K562 (cell line): ENCODE measurements at regions not wholly inside any gene's neighbourhood (a gene's known extent, or its start where the extent isn't known, plus 50 kb on each side); places are given as distances from the start of the nearest gene placed in this dataset.
A peak's percentile ranks its signal among the peaks of the same experiment; 100 is the strongest.
"Not testable (repeated sequence)": the region's sequence is repeated elsewhere in the genome, so short reads cannot be mapped to it uniquely, and the experiment has no call there.

Experiments used
- ATAC-seq: fragments of 200-7000 bp; cut with Tn5 transposase; 3 replicates; pipeline ENCODE4 v1.9.1; 2020; ENCODE audit warnings: moderate library complexity
- BruUV-seq: library from RNA; stranded (reverse); fragments of 400-500 nt; replicated peaks from 2 replicates; lab custom pipeline; 2021; lab: Mats Ljungman, UMichigan
- CTCF ChIA-PET: fragments of 300-600 bp; formaldehyde crosslinking; extraction: SDS; loops from one replicate; lab custom pipeline; 2021; ENCODE audit warnings: low intra/inter-chr PET ratio; lab: Yijun Ruan, JAX
- POLR2A ChIA-PET: fragments of 300-600, 350-650 bp; sonication (Branson Sonifier 250); formaldehyde crosslinking; extraction: SDS; loops from one replicate; lab custom pipeline; 2021; ENCODE audit warnings: antibody characterized with exemption, inconsistent platforms; lab: Yijun Ruan, JAX
- DNase-seq, 4 experiments: peaks; one replicate each; pipeline versions ENCODE4 v3.0.0 to v3.0.0-alpha.2; 2011 to 2018; ENCODE audit warnings: low spot score in 3 of 4, mixed read lengths in 3 of 4; ENCODE audit errors: extremely low read depth in 1 of 4
- FAIRE-seq: peaks from 2 replicates; lab custom pipeline; 2011; peaks lifted over from hg19 to GRCh38; lab: Jason Lieb, UNC
- H2AFZ ChIP-seq: 2 replicates; pipeline ENCODE4 v1.6.0; 2011; ENCODE audit warnings: low read depth, low read length, control low read depth, inconsistent platforms
- H3K27ac ChIP-seq: fragments of 200-600 bp; 3 replicates; pipeline ENCODE4 v1.8.0; 2011; ENCODE audit warnings: low read depth, mild to moderate bottlenecking, control low read depth, inconsistent platforms, low read length, moderate library complexity, mixed read lengths; ENCODE audit errors: extremely low read depth
- H3K27me3 ChIP-seq, 2 experiments: fragments of 300-600 bp in 1 of 2; 2 replicates in 1 of 2; 3 replicates in 1 of 2; pipeline versions ENCODE4 v1.6.0 to v1.8.0; 2011; ENCODE audit warnings: inconsistent platforms in 2 of 2, low read length in 2 of 2, mild to moderate bottlenecking in 1 of 2, mixed read lengths in 1 of 2, moderate library complexity in 1 of 2; ENCODE audit not compliant: control insufficient read depth in 2 of 2, insufficient read depth in 2 of 2
- H3K36me3 ChIP-seq: fragments of 300-600 bp; 3 replicates; pipeline ENCODE4 v1.8.0; 2011; ENCODE audit warnings: mild to moderate bottlenecking, low read length, inconsistent platforms; ENCODE audit not compliant: control insufficient read depth, insufficient read depth
- H3K4me1 ChIP-seq, 2 experiments: fragments of 200-600 bp in 1 of 2; replicated peaks in 1 of 2; 2 replicates in 1 of 2; 3 replicates in 1 of 2; pipeline versions ENCODE4 v1.5.1 to v1.8.0; 2011; ENCODE audit warnings: inconsistent platforms in 2 of 2, low read length in 2 of 2, mild to moderate bottlenecking in 1 of 2, mixed read lengths in 1 of 2, moderate library complexity in 1 of 2; ENCODE audit not compliant: control insufficient read depth in 2 of 2, insufficient read depth in 2 of 2
- H3K4me2 ChIP-seq: 2 replicates; pipeline ENCODE4 v1.6.1; 2011; ENCODE audit warnings: low read length, control low read depth, inconsistent platforms, mixed read lengths; ENCODE audit not compliant: insufficient read depth
- H3K4me3 ChIP-seq: fragments of 200-600 bp; sonication (generic), shearing (Covaris generic); 2 replicates; pipeline ENCODE4 v1.5.1; 2016; ENCODE audit warnings: control low read depth, inconsistent platforms
- H3K79me2 ChIP-seq: fragments of 200-600 bp; 3 replicates; pipeline ENCODE4 v1.8.0; 2011; ENCODE audit warnings: low read length, inconsistent platforms; ENCODE audit not compliant: control insufficient read depth, insufficient read depth
- H3K9ac ChIP-seq, 2 experiments: 2 replicates each; pipeline versions ENCODE4 v1.6.0 to v1.6.1; 2011; ENCODE audit warnings: low read depth in 2 of 2, low read length in 2 of 2, control low read depth in 1 of 2, inconsistent platforms in 1 of 2, mild to moderate bottlenecking in 1 of 2, mixed read lengths in 1 of 2; ENCODE audit not compliant: insufficient read depth in 1 of 2
- H3K9me1 ChIP-seq: one replicate; pipeline ENCODE4 v1.6.0; 2011; ENCODE audit warnings: inconsistent platforms, mild to moderate bottlenecking, low read length, moderate library complexity; ENCODE audit not compliant: control insufficient read depth, insufficient read depth
- H3K9me3 ChIP-seq: replicated peaks from 2 replicates; pipeline ENCODE4 v1.5.1; 2011; ENCODE audit warnings: low read depth, low read length, inconsistent platforms; ENCODE audit not compliant: control insufficient read depth, insufficient read depth
- H4K20me1 ChIP-seq: replicated peaks from 2 replicates; pipeline ENCODE4 v1.6.1; 2011; ENCODE audit warnings: low read length, inconsistent platforms, mixed read lengths; ENCODE audit not compliant: control insufficient read depth, insufficient read depth
- CC2D1A ChIP-seq: fragments of 450-650 bp; IDR thresholded peaks from 2 replicates; pipeline ENCODE4 v1.6.1; 2017; ENCODE audit warnings: mild to moderate bottlenecking
- DDX20 ChIP-seq: fragments of 450-650 bp; IDR thresholded peaks from 2 replicates; pipeline ENCODE4 v1.6.1; 2016; ENCODE audit warnings: missing genetic modification characterization, low read depth, mild to moderate bottlenecking, missing compliant biosample characterization, moderate library complexity
- DIDO1 ChIP-seq: fragments of 450-650 bp; IDR thresholded peaks from 2 replicates; pipeline ENCODE4 v1.6.1; 2016; ENCODE audit warnings: low read depth, missing biosample characterization, missing genetic modification characterization
- ERF ChIP-seq: fragments of 450-650 bp; formaldehyde crosslinking; IDR thresholded peaks from 2 replicates; pipeline ENCODE4 v1.4.0; 2020; ENCODE audit warnings: mild to moderate bottlenecking, mixed read lengths
- ESRRA ChIP-seq: fragments of 450-650 bp; IDR thresholded peaks from 2 replicates; pipeline ENCODE4 v1.6.1; 2014; ENCODE audit warnings: low read depth, mild to moderate bottlenecking, moderate library complexity, borderline replicate concordance
- FOXA3 ChIP-seq, 2 experiments: fragments of 450-650 bp in 1 of 2; sonication (generic) in 1 of 2; formaldehyde crosslinking; IDR thresholded peaks in 1 of 2; conservative IDR thresholded peaks in 1 of 2; 2 replicates each; pipeline versions ENCODE4 v1.4.0 to v1.8.0; 2020 to 2022; ENCODE audit warnings: mild to moderate bottlenecking in 2 of 2, missing genetic modification reagents in 1 of 2
- FOXK2 ChIP-seq, 2 experiments: fragments of 450-650 bp; IDR thresholded peaks in 1 of 2; conservative IDR thresholded peaks in 1 of 2; 2 replicates each; pipeline ENCODE4 v1.6.1; 2016; ENCODE audit warnings: low read depth in 2 of 2, mild to moderate bottlenecking in 1 of 2
- HEY1 ChIP-seq: fragments of 250-450 bp; sonication (Bioruptor Pico); IDR thresholded peaks from 2 replicates; pipeline ENCODE4 v1.5.0; 2020; ENCODE audit warnings: mild to moderate bottlenecking, moderate library complexity, borderline replicate concordance
- L3MBTL2 ChIP-seq: fragments of 450-650 bp; IDR thresholded peaks from 2 replicates; pipeline ENCODE4 v1.6.1; 2016; ENCODE audit warnings: mild to moderate bottlenecking, moderate library complexity
- LEF1 ChIP-seq: fragments of 450-650 bp; IDR thresholded peaks from 2 replicates; pipeline ENCODE4 v1.6.1; 2016; ENCODE audit warnings: mild to moderate bottlenecking
- MTA2 ChIP-seq: fragments of 450-650 bp; IDR thresholded peaks from 2 replicates; pipeline ENCODE4 v1.6.1; 2016; ENCODE audit warnings: low read depth
- NFE2 ChIP-seq: IDR thresholded peaks from 2 replicates; pipeline ENCODE4 v1.6.1; 2014; ENCODE audit warnings: antibody characterized with exemption, low read depth
- NFE2L1 ChIP-seq: fragments of 450-650 bp; IDR thresholded peaks from 2 replicates; pipeline ENCODE4 v1.6.1; 2016; ENCODE audit warnings: missing genetic modification characterization, low read depth, mild to moderate bottlenecking, missing compliant biosample characterization, moderate library complexity, borderline replicate concordance
- SMC3 ChIP-seq: conservative IDR thresholded peaks from 2 replicates; pipeline ENCODE4 v1.6.1; 2011; ENCODE audit warnings: low read depth, low read length, improper control_type of control experiment; ENCODE audit not compliant: insufficient read depth
- YY1 ChIP-seq, 3 experiments: IDR thresholded peaks; 2 replicates each; pipeline ENCODE4 v1.6.1; 2011; ENCODE audit warnings: low read length in 2 of 3, mild to moderate bottlenecking in 2 of 3, moderate library complexity in 2 of 3, borderline replicate concordance in 1 of 3, control low read depth in 1 of 3, low read depth in 1 of 3; ENCODE audit not compliant: insufficient read depth in 3 of 3, insufficient replicate concordance in 2 of 3, control insufficient read depth in 1 of 3, insufficient read length in 1 of 3; ENCODE audit errors: extremely low read depth in 1 of 3
- ZNF239 ChIP-seq: fragments of 250-450 bp; sonication (Bioruptor Pico); IDR thresholded peaks from 2 replicates; pipeline ENCODE4 v1.4.0; 2020; ENCODE audit warnings: mild to moderate bottlenecking
- WGBS: fragments of 100-300 bp; shearing (Covaris generic); methylation state at CpG from one replicate; pipeline ENCODE4 v1.1.6; 2016; ENCODE audit warnings: low coverage, mixed read lengths; ENCODE audit not compliant: insufficient coverage; ENCODE audit errors: missing lambda C conversion rate; 5-methylcytosine and 5-hydroxymethylcytosine counted together
- in situ Hi-C: fragments of 300-500 bp; cut with MboI; formaldehyde crosslinking; loops from 4 replicates; pipeline ENCODE4 v1.15.0; 2018; ENCODE audit warnings: inconsistent platforms, mixed read lengths
- intact Hi-C: fragments of 100-400 bp; cut with micrococcal nuclease; formaldehyde crosslinking; loops from 2 replicates; pipeline ENCODE4 v1.14.2; 2022

DNA sequence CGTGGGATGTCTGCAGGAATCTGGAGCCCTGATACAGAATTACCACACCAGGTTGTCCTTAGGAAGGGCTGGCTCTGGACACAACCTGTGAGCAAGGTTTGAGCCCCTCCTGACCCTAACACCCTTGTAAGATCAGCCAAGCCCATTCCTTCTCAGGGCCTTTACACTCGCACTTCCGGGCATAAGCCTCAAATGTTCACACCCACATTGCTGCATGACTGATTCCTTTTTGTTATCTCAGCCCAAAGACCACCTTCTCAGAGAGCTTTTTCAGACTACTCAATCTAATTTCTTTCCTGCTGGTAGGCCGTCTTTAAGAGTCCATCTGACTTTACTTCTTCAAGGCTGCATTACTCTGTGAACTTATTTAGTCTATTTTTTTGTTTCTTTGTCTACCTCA, 464.0 kb upstream of the SPRED2 start:
- POLR2A ChIA-PET = no interaction called here

DNA sequence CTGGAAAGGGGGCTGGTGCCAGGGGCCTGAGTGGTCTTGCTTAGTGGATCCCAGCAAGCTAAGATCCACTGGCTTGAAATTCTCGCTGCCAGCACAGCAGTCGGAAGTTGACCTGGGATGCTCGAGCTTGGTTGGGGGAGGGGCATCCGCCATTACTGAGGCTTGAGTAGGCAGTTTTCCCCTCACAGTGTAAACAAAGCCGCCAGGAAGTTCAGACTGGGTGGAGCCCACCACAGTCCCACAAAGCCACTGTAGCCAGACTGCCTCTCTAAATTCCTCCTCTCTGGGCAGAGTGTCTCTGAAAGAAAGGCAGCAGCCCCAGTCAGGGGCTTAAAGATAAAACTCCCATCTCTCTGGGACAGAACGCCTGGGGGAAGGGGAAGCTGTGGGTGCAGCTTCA, 457.7 kb upstream of the SPRED2 start:
- TF ChIP-seq FOXA3 (CRISPR knock-in tag; conservative IDR thresholded peaks at IDR 0.05 in 1 of 2, IDR thresholded peaks at IDR 0.05 in 1 of 2) = peak in 1 of 2 experiments; percentile 66; a peak in 1 of 4 replicates
- peak in 2 of 3 experiments; percentile 44 to 67 for TF ChIP-seq YY1 (IDR thresholded peaks at IDR 0.05; ENCODE audit: borderline replicate concordance in 1 of 3, control insufficient read depth in 1 of 3, extremely low read depth in 1 of 3, insufficient read depth in 3 of 3, insufficient read length in 1 of 3, insufficient replicate concordance in 2 of 3, low read depth in 1 of 3, low read length in 2 of 3)
- TF ChIP-seq NFE2 = 0 out of 2 replicates have a peak, but pooled peaks have one; percentile 14
- TF ChIP-seq FOXK2 (conservative IDR thresholded peaks at IDR 0.05 in 1 of 2, IDR thresholded peaks at IDR 0.05 in 1 of 2; ENCODE audit: low read depth in 2 of 2) = peak; percentile 50 to 57; a peak in 1 of 4 replicates
- TF ChIP-seq LEF1 = 0 out of 2 replicates have a peak, but pooled peaks have one; percentile 22
- Histone ChIP-seq H3K27ac (peak overlapping the region; percentile 33; the same call in 1 of the 3 replicates), H2AFZ (peak overlapping the region; percentile 85), H3K4me2 (peak overlapping the region; percentile 37; the same call in 1 of the 2 replicates)
- H3K4me1 ChIP-seq, H3K9me3 ChIP-seq, in situ Hi-C loops, H4K20me1 ChIP-seq, H3K36me3 ChIP-seq, CTCF ChIA-PET, FAIRE-seq, intact Hi-C loops, H3K4me3 ChIP-seq, ATAC-seq, H3K9me1 ChIP-seq, H3K27me3 ChIP-seq, H3K9ac ChIP-seq, BruUV-seq, H3K79me2 ChIP-seq: not testable (repeated sequence)
- POLR2A ChIA-PET = interaction anchor here (0.7 to 1.3 kb wide), 2 partner anchors 14 to 440 kb away, joined by 4 read pairs; no protein-coding TSS in a partner anchor
- 12% methylated on average over 6 of the region's 6 CpGs for WGBS
- peak in 1 of 4 experiments; percentile 20 for DNase-seq

More for the DNA sequence above, 464.0 kb upstream of the SPRED2 start:
- intact Hi-C loops = no loop called here
- ATAC-seq = no peak
- no peak overlapping the region for H3K27ac ChIP-seq
- no TSS peak for BruUV-seq
- FAIRE-seq = no peak
- TF ChIP-seq ZNF239 (CRISPR knock-in tag) = peak; percentile 78
- TF ChIP-seq HEY1 (CRISPR knock-in tag) = no peak
- TF ChIP-seq SMC3 = no peak
- no peak for TF ChIP-seq MTA2
- no peak for TF ChIP-seq ESRRA
- TF ChIP-seq CC2D1A = no peak
- no peak for TF ChIP-seq DDX20 (tag)
- no peak for TF ChIP-seq DIDO1 (tag)
- TF ChIP-seq ERF = no peak
- TF ChIP-seq L3MBTL2 = peak; percentile 56
- no peak for TF ChIP-seq NFE2L1 (tag)
- TF ChIP-seq, all 486 proteins: peak for 2
- H3K9ac ChIP-seq = no peak overlapping the region
- no peak overlapping the region for H3K4me3 ChIP-seq
- 20% methylated on average over 4 of the region's 4 CpGs for WGBS
- no peaks in the 10 kb centered on the region for H3K9me1 ChIP-seq
- peak overlapping the region; percentile 59; the same call in 1 of the 2 replicates for H2AFZ ChIP-seq
- CTCF ChIA-PET = no interaction called here
- H3K27me3 ChIP-seq = no peaks in the 10 kb centered on the region
- no peaks in the 10 kb centered on the region for H3K36me3 ChIP-seq
- in situ Hi-C loops = no loop called here
- no peaks in the 10 kb centered on the region for H3K79me2 ChIP-seq
- no peaks in the 10 kb centered on the region for H3K9me3 ChIP-seq
- H4K20me1 ChIP-seq = no peaks in the 10 kb centered on the region
- no peak for DNase-seq
- no peaks in the 10 kb centered on the region; a peak in 1 of 5 replicates for H3K4me1 ChIP-seq
- no peak overlapping the region for H3K4me2 ChIP-seq
